Left ventricle myocardium inferior (tissue), 1 donor: ENCODE measurements at regions not wholly inside any gene's neighbourhood (a gene's known extent, or its start where the extent isn't known, plus 50 kb on each side); places are given as distances from the start of the nearest gene placed in this dataset.
"Not testable (repeated sequence)": the region's sequence is repeated elsewhere in the genome, so short reads cannot be mapped to it uniquely, and the experiment has no call there.

ENCODE experiments used
- DNase-seq: peaks from one replicate; pipeline ENCODE4 v3.0.0-alpha.2; 2020
- H3K27ac ChIP-seq: fragments of 200-600 bp; replicated peaks from 2 replicates; pipeline ENCODE4 v1.8.0; 2021
- H3K27me3 ChIP-seq: fragments of 200-600 bp; 2 replicates; pipeline ENCODE4 v1.8.0; 2021; ENCODE audit warnings: low read depth
- H3K36me3 ChIP-seq: fragments of 200-600 bp; 2 replicates; pipeline ENCODE4 v1.8.0; 2021
- H3K4me1 ChIP-seq: fragments of 200-600 bp; 2 replicates; pipeline ENCODE4 v1.8.0; 2021
- H3K4me3 ChIP-seq: fragments of 200-600 bp; 2 replicates; pipeline ENCODE4 v1.8.0; 2021; ENCODE audit warnings: mild to moderate bottlenecking, moderate library complexity
- H3K9me3 ChIP-seq: fragments of 200-600 bp; replicated peaks from 2 replicates; pipeline ENCODE4 v1.8.0; 2021
- CTCF ChIP-seq: fragments of 200-600 bp; IDR thresholded peaks from 2 replicates; pipeline ENCODE4 v1.8.0; 2021; ENCODE audit warnings: antibody characterized with exemption, mild to moderate bottlenecking, borderline replicate concordance
- intact Hi-C: fragments of 100-400 bp; cut with micrococcal nuclease; formaldehyde crosslinking; loops from one replicate; pipeline ENCODE4 v1.11.0; 2022
- donor health status: DM: no; HTN: yes; CAD: no; lungs with severe emphysema.

- Histone ChIP-seq H3K4me1 (no peaks in the 10 kb centered on the region), H3K4me3 (no peak overlapping the region), H3K27ac (no peak overlapping the region), H3K9me3 (no peaks in the 10 kb centered on the region), H3K27me3 (no peaks in the 10 kb centered on the region), H3K36me3 (no peaks in the 10 kb centered on the region)
- DNase-seq = no peak
- TF ChIP-seq CTCF = no peak
- intact Hi-C loops = no loop called here
Observed at GRCh38 chr4:162782778-162783525, 383.7 kb downstream of the NAF1 start.

GRCh38 chr4:162782096-162782777, 384.5 kb downstream of the NAF1 start:
- no peak for TF ChIP-seq CTCF
- Histone ChIP-seq H3K4me1 (no peaks in the 10 kb centered on the region), H3K36me3 (no peaks in the 10 kb centered on the region), H3K27me3 (no peaks in the 10 kb centered on the region), H3K9me3 (no peaks in the 10 kb centered on the region), H3K27ac (no peak overlapping the region), H3K4me3 (no peak overlapping the region)
- DNase-seq = no peak
- intact Hi-C loops = no loop called here

GRCh38 chr4:162770761-162771490, 395.8 kb downstream of the NAF1 start:
- Histone ChIP-seq H3K4me3 (no peak overlapping the region), H3K27me3 (no peaks in the 10 kb centered on the region), H3K36me3 (no peaks in the 10 kb centered on the region), H3K9me3 (no peaks in the 10 kb centered on the region), H3K27ac (no peak overlapping the region), H3K4me1 (no peaks in the 10 kb centered on the region)
- TF ChIP-seq CTCF = no peak
- no peak for DNase-seq
- intact Hi-C loops = no loop called here

- H3K9me3 ChIP-seq = no peaks in the 10 kb centered on the region
- TF ChIP-seq CTCF = no peak
Observed at GRCh38 chr4:162767083-162767482, 399.6 kb downstream of the NAF1 start.

GRCh38 chr4:162761965-162762364, 404.7 kb downstream of the NAF1 start:
- intact Hi-C loops = no loop called here
- Histone ChIP-seq H3K4me1 (no peaks in the 10 kb centered on the region), H3K4me3 (no peak overlapping the region), H3K27me3 (no peaks in the 10 kb centered on the region), H3K9me3 (no peaks in the 10 kb centered on the region), H3K27ac (no peak overlapping the region), H3K36me3 (no peaks in the 10 kb centered on the region)
- no peak for TF ChIP-seq CTCF
- no peak for DNase-seq

More at GRCh38 chr4:162767083-162767482, 399.6 kb downstream of the NAF1 start:
- Histone ChIP-seq H3K36me3 (no peaks in the 10 kb centered on the region), H3K4me3 (no peak overlapping the region), H3K4me1 (no peaks in the 10 kb centered on the region), H3K27ac (no peak overlapping the region), H3K27me3 (no peaks in the 10 kb centered on the region)
- intact Hi-C loops = no loop called here
- no peak for DNase-seq

GRCh38 chr4:162740228-162740627, 426.5 kb downstream of the NAF1 start:
- H3K27ac ChIP-seq, DNase-seq, H3K36me3 ChIP-seq, H3K27me3 ChIP-seq, H3K4me3 ChIP-seq, H3K4me1 ChIP-seq, intact Hi-C loops, H3K9me3 ChIP-seq: not testable (repeated sequence)

GRCh38 chr4:162739596-162739995, 427.1 kb downstream of the NAF1 start:
- H3K4me3 ChIP-seq, H3K36me3 ChIP-seq, H3K27me3 ChIP-seq, H3K27ac ChIP-seq, intact Hi-C loops, H3K9me3 ChIP-seq, DNase-seq, H3K4me1 ChIP-seq: not testable (repeated sequence)
